ENCODE measurements at regions not wholly inside any gene's neighbourhood (a gene's known extent, or its start where the extent isn't known, plus 50 kb on each side); places are given as distances from the start of the nearest gene placed in this dataset.

DNA sequence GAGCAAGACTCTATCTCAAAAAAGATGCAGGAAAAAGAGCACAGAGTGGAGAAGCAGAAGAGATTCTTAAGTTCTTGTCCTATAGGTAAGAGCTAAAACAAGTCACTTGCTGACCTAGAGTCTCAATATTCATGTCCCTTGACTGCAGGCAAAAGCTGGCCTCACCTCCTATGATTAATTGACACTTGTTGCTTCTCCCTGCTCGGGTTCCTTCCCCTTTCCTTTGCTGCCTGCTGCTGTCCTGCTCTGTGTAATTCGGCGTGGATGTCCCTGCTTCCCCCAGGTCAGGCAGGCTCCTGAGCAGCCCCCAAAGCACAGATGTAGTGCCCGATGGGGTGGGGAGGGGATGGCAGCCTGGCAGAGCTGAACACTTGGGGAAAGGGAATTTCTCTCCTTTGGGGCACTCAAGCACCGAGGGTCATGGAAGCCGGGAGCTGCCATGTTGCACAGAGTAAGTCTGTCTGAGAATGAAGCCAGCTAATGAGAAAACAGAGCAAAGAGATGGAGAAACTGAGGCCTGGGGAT is 60.8 kb upstream of the NUP50 start:
- DNase-seq = no peak
- no peak overlapping the region for H3K4me3 ChIP-seq
- H3K27ac ChIP-seq = no peak overlapping the region
- no peaks in the 10 kb centered on the region for H3K9me3 ChIP-seq
- no peaks in the 10 kb centered on the region for H3K27me3 ChIP-seq
- H3K4me1 ChIP-seq = no peaks in the 10 kb centered on the region
- intact Hi-C loops (cut with DNase I) = no loop called here
- H3K36me3 ChIP-seq (replicated peaks in 1 of 2; ENCODE audit: insufficient read depth in 1 of 2, low read depth in 2 of 2) = no peaks in the 10 kb centered on the region
- TF ChIP-seq, protein P1, sequence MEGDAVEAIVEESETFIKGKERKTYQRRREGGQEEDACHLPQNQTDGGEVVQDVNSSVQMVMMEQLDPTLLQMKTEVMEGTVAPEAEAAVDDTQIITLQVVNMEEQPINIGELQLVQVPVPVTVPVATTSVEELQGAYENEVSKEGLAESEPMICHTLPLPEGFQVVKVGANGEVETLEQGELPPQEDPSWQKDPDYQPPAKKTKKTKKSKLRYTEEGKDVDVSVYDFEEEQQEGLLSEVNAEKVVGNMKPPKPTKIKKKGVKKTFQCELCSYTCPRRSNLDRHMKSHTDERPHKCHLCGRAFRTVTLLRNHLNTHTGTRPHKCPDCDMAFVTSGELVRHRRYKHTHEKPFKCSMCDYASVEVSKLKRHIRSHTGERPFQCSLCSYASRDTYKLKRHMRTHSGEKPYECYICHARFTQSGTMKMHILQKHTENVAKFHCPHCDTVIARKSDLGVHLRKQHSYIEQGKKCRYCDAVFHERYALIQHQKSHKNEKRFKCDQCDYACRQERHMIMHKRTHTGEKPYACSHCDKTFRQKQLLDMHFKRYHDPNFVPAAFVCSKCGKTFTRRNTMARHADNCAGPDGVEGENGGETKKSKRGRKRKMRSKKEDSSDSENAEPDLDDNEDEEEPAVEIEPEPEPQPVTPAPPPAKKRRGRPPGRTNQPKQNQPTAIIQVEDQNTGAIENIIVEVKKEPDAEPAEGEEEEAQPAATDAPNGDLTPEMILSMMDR (IDR thresholded peaks at IDR 0.05) = no peak
- TF ChIP-seq POLR2A (IDR thresholded peaks at IDR 0.05) = no peak
- no peak for ATAC-seq
- WGBS, 2 donors = 31 to 48% methylated on average over 4 to 6 of the region's 6 CpGs

DNA sequence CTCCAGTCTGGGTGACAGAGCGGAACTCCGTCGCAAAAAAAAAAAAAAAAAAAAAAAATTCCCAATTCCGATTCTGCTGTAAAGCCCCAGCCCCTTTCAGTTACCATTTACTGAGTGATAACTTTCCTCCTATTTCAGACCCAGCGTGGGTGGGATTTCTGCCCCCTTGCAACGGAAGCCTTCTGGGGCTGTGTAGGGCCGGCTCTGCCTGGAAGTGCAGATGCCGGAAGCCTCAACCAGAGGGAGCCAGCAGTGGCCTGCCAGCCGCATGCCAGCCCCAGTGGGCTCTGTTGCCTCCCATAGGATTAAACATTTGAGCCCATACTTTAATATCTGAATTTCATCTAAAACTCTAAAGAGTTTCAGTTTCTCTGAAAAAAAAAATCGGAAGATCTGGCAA is 60.0 kb upstream of the NUP50 start:
- ATAC-seq = no peak
- H3K4me1 ChIP-seq = no peaks in the 10 kb centered on the region
- DNase-seq = no peak
- H3K9me3 ChIP-seq = no peaks in the 10 kb centered on the region
- WGBS, 2 donors = 66 to 68% methylated on average over 10 of the region's 10 CpGs
- H3K27ac ChIP-seq = no peak overlapping the region
- TF ChIP-seq POLR2A (IDR thresholded peaks at IDR 0.05) = no peak
- TF ChIP-seq, protein P1 (IDR thresholded peaks at IDR 0.05) = no peak
- H3K36me3 ChIP-seq (replicated peaks in 1 of 2; ENCODE audit: insufficient read depth in 1 of 2, low read depth in 2 of 2) = no peaks in the 10 kb centered on the region
- H3K27me3 ChIP-seq = no peaks in the 10 kb centered on the region
- intact Hi-C loops (cut with DNase I) = no loop called here
- no peak overlapping the region for H3K4me3 ChIP-seq

DNA sequence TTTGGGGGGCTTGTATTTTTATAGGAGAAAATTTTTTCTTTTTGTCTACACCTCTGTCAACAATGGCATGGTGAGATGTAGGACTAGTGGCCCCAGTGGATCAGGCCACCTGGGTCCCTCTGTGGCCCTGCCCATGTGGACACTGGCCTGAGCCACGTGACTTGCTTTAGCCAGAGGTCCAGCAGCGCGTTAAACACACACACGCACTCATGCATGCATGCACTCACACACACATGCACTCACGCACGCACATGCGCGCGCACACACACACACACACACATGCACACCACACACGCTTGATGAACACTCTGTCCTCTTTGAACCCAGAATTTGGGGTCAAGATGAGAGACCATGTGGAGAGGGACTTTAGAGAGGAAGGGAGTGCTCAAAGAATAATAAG is 59.4 kb upstream of the NUP50 start:
- intact Hi-C loops (cut with DNase I) = no loop called here
- no peak for DNase-seq
- H3K9me3 ChIP-seq = no peaks in the 10 kb centered on the region

DNA sequence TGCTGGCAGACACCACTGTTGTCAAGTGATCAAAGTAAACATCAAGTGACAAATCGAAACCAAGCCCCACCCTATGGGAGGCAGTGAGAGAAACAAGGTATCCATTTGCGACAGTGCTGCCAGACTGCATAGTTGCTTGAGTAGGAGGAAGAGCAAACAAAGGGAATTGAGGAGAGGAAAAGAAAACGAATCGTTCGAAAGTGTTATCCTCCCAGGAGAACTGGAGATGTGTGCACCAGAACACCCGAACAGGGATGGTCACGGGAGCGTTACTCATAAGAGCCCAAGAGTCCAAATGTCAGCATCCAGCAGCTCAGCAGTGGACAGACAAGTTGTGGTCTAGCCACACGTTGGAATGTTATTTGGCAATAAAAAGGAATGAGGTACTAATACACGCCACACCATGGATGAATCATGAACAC is 58.4 kb upstream of the NUP50 start:
- TF ChIP-seq, protein P1 (IDR thresholded peaks at IDR 0.05) = no peak
- no peak for TF ChIP-seq POLR2A (IDR thresholded peaks at IDR 0.05)
- Histone ChIP-seq H3K4me3 (no peak overlapping the region), H3K27ac (no peak overlapping the region), H3K27me3 (no peaks in the 10 kb centered on the region), H3K9me3 (no peaks in the 10 kb centered on the region), H3K36me3 (replicated peaks in 1 of 2; ENCODE audit: insufficient read depth in 1 of 2, low read depth in 2 of 2) (no peaks in the 10 kb centered on the region), H3K4me1 (no peaks in the 10 kb centered on the region)
- no peak for DNase-seq
- WGBS, 2 donors = 24 to 36% methylated on average over 10 of the region's 10 CpGs
- intact Hi-C loops (cut with DNase I) = no loop called here
- ATAC-seq = no peak

More for the DNA sequence above, 59.4 kb upstream of the NUP50 start:
- Histone ChIP-seq H3K27ac (no peak overlapping the region), H3K36me3 (replicated peaks in 1 of 2; ENCODE audit: insufficient read depth in 1 of 2, low read depth in 2 of 2) (no peaks in the 10 kb centered on the region), H3K27me3 (no peaks in the 10 kb centered on the region), H3K4me3 (no peak overlapping the region), H3K4me1 (no peaks in the 10 kb centered on the region)
- TF ChIP-seq, protein P1 (IDR thresholded peaks at IDR 0.05) = no peak
- TF ChIP-seq POLR2A (IDR thresholded peaks at IDR 0.05) = no peak
- no peak for ATAC-seq
- 88% methylated on average over 9 to 10 of the region's 10 CpGs for WGBS, 2 donors

DNA sequence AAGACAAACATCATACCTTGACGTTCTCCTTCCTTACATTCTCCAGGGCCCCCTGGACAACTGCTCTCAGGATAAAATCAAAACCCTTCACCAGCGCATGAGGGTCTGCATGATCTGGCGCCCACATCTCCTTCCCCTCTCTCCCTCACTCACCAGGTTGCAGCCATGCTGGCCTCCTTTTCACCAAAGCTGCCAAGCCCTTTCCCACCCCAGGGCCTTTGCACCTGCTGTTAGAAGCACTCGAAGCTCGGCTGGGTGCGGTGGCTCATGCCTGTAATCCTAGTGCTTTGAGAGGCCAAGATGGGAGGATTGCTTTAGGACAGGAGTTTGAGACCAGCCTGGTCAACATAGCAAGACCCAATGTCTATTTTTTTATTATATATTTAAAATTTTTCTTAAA is 56.1 kb upstream of the NUP50 start:
- Histone ChIP-seq H3K27ac (no peak overlapping the region), H3K9me3 (no peaks in the 10 kb centered on the region), H3K27me3 (no peaks in the 10 kb centered on the region), H3K36me3 (replicated peaks in 1 of 2; ENCODE audit: insufficient read depth in 1 of 2, low read depth in 2 of 2) (no peaks in the 10 kb centered on the region), H3K4me1 (no peaks in the 10 kb centered on the region), H3K4me3 (no peak overlapping the region)
- no peak for TF ChIP-seq POLR2A (IDR thresholded peaks at IDR 0.05)
- TF ChIP-seq, protein P1 (IDR thresholded peaks at IDR 0.05) = no peak
- WGBS, 2 donors = 48 to 73% methylated on average over 6 of the region's 6 CpGs
- ATAC-seq = no peak
- DNase-seq = no peak
- intact Hi-C loops (cut with DNase I) = no loop called here
